ENCODE measurements at regions not wholly inside any gene's neighbourhood (a gene's known extent, or its start where the extent isn't known, plus 50 kb on each side); places are given as distances from the start of the nearest gene placed in this dataset.

DNA sequence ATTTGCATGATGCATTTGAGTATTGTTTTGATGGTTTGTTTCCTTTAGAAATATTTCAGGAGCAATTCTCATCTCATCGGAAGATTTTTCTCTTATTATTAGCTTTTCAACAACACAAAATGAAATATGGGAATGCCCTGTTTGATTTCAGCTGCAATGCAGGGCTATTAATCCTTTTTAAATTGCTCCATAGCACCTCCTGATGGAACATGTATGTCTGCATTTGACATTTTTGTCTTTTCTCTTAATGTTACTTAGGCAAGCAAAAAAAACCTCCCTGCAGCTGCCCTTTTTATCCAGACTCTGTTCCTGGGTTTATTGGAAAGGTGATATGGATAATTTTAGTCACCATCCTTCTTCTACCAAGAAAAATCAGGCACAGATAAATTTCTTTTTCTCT is 895.8 kb downstream of the RPS29 start:
- no peak overlapping the region for H3K4me3 ChIP-seq (replicated peaks; ENCODE audit: low read depth, low read length)
- TF ChIP-seq, protein P1, sequence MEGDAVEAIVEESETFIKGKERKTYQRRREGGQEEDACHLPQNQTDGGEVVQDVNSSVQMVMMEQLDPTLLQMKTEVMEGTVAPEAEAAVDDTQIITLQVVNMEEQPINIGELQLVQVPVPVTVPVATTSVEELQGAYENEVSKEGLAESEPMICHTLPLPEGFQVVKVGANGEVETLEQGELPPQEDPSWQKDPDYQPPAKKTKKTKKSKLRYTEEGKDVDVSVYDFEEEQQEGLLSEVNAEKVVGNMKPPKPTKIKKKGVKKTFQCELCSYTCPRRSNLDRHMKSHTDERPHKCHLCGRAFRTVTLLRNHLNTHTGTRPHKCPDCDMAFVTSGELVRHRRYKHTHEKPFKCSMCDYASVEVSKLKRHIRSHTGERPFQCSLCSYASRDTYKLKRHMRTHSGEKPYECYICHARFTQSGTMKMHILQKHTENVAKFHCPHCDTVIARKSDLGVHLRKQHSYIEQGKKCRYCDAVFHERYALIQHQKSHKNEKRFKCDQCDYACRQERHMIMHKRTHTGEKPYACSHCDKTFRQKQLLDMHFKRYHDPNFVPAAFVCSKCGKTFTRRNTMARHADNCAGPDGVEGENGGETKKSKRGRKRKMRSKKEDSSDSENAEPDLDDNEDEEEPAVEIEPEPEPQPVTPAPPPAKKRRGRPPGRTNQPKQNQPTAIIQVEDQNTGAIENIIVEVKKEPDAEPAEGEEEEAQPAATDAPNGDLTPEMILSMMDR (IDR thresholded peaks at IDR 0.05; ENCODE audit: low read depth, low read length, missing control alignments): no peak
- DNase-seq (ENCODE audit: extremely low read depth, low read depth): no peak

DNA sequence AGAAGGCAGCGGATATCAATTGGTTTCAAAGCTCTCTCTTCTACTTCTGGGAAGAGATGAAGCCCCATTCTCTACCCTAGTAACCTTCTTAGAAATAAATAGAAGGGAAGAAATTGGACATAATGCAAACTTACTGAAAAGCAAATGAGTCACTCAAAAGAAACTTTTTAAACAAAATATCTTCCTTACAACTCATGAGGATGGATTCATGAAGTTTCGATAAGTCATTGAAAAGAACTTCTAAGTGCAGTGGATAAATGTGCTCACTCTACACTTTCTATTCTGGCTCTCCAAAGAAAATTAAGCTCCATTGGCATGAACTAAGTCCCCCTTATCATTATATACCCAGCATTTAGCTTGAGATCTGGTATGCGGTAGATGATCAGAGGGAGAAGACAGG is 899.5 kb downstream of the RPS29 start:
- H3K4me3 ChIP-seq (replicated peaks; ENCODE audit: low read depth, low read length): no peak overlapping the region
- DNase-seq (ENCODE audit: extremely low read depth, low read depth): no peak
- TF ChIP-seq, protein P1 (IDR thresholded peaks at IDR 0.05; ENCODE audit: low read depth, low read length, missing control alignments): no peak

DNA sequence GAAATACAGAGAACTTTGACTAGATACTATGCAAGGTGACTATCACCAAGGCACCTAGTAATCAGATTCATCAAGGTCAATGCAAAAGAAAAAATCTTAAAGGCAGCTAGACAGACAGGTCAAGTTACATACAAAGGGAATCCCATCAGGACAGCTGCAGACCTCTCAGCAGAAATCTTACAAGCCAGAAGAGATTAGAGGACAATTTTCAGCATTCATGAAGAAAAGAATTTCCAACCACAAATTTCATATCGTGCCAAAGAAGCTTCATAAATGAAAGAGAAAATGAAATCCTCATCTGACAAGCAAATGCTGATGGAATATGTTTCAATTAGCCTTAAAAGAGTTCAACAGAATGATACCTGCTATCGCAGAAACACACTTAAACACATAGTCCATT is 913.7 kb downstream of the RPS29 start:
- TF ChIP-seq, protein P1 (IDR thresholded peaks at IDR 0.05; ENCODE audit: low read depth, low read length, missing control alignments): no peak

DNA sequence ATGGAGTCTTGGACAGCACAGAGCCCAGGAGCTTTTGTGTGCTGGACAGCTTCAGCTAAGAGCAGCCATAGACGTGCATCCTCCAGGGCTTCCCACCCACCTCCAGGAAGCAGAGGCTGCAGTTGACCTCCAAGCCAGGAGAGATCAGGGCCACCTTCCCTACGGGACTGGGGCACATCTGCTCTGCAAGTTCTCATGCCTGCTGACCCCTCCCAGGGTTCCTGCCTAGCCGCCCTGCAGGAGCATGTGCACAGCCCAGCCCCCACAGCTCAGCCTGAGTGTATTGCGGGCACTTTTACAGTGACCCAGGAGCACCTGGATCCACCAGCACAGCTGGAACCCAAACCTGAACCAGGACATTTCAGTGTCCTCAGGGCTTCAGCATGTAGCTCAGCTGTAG is 915.2 kb downstream of the RPS29 start:
- no peak for DNase-seq (ENCODE audit: extremely low read depth, low read depth)
- no peak overlapping the region for H3K4me3 ChIP-seq (replicated peaks; ENCODE audit: low read depth, low read length)
- TF ChIP-seq, protein P1 (IDR thresholded peaks at IDR 0.05; ENCODE audit: low read depth, low read length, missing control alignments): no peak

More for the DNA sequence above, 913.7 kb downstream of the RPS29 start:
- DNase-seq (ENCODE audit: extremely low read depth, low read depth): no peak
- no peak overlapping the region for H3K4me3 ChIP-seq (replicated peaks; ENCODE audit: low read depth, low read length)

DNA sequence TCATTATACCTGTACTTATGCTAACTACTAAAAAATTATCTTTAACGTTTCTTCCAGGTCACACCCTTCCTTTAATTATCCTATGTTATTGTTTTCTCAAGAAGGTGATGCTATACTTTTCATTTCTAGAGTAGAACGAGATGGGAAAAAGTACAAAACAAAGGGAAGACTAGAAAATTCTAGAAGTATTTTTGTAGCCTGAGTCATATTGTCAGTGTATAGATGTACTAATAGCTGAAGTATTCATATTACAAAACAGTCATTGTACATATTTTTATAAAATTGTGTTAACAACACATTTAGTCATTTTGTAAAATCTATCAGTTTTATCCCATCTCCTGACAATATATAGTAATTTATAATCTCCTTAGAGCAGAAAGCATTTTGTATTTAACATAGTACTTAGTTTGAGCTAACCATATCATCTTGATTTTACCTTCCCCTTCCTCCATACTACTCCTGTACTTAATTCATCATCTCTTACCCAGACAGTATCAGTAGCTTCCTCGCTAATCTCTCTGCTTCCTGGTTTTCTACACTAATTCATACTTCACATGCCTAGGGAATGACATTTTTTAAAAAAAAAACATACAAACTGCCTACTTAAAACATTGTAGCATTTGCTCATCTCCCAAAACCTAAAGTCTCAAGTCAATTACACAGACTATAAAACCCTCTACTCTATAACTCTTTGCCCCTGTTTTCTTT is 920.9 kb downstream of the RPS29 start:
- TF ChIP-seq, protein P1 (IDR thresholded peaks at IDR 0.05; ENCODE audit: low read depth, low read length, missing control alignments): no peak
- H3K4me3 ChIP-seq (replicated peaks; ENCODE audit: low read depth, low read length): no peak overlapping the region
- no peak for DNase-seq (ENCODE audit: extremely low read depth, low read depth)

DNA sequence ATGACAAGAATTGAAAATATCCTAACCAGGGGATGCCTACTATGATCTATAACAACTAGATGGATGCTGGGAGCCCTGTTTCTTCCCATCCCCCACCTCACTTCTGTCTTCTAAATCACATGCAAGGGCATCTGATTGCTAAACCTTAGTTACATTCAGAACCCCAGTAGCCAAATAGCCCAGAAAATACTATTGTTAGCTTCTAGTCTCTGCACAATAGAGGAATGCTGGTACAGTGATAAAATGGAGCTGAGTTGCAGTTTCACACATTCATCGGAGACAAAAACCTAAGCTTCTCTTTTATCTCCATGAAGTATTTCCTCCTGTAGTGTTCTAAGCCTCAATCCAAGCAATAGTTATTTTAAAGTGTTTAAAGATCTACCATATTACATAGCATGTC is 942.9 kb downstream of the RPS29 start:
- TF ChIP-seq, protein P1 (IDR thresholded peaks at IDR 0.05; ENCODE audit: low read depth, low read length, missing control alignments): no peak
- no peak for DNase-seq (ENCODE audit: extremely low read depth, low read depth)
- no peak overlapping the region for H3K4me3 ChIP-seq (replicated peaks; ENCODE audit: low read depth, low read length)

DNA sequence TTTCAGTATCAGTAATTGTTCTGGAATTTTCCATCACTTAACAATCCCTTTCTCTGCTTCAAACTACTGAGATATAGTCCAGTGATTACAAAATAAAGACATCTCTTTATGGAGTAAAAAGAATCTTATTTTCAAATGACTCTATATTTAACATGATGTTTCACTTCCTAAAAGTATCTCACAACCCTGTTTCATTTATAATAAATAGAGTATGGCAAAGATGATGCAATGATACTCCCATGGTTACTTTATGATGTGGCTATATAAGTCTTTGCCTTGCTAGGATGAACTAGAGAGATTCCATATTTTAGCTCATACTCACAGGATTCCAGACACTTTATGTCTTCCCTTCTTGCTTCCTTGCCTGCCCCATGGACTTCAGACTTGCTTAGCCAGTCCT is 953.5 kb upstream of the MDGA2 start:
- no peak overlapping the region for H3K4me3 ChIP-seq (replicated peaks; ENCODE audit: low read depth, low read length)
- DNase-seq (ENCODE audit: extremely low read depth, low read depth): no peak
- TF ChIP-seq, protein P1 (IDR thresholded peaks at IDR 0.05; ENCODE audit: low read depth, low read length, missing control alignments): no peak
